HG03354 (cell line): ENCODE measurements at regions not wholly inside any gene's neighbourhood (a gene's known extent, or its start where the extent isn't known, plus 50 kb on each side); places are given as distances from the start of the nearest gene placed in this dataset.

Source experiments
- ATAC-seq: cut with Tn5 transposase; IDR thresholded peaks from one replicate; pipeline ENCODE4 v1.9.1; 2021; ENCODE audit warnings: mild to moderate bottlenecking; ENCODE audit not compliant: unreplicated experiment, poor library complexity, severe bottlenecking

DNA sequence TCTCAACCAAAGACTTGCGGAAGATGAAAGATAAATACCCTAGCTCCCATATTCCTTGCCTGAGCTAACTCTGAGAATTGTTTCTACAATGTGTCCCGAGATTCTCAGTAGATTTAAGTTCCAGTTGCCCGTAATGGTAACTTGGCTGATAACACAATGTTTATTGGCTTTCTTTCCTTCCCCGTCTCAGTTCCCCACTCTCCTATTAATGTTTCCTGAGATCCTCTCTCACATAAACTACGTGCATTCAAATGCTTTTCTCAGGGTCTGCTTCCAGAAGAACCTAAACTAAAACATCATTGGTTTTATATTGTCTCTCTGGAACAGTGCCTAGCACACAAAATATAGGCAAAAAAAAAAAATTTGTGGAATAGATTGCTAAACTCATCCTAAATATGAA is 794.2 kb upstream of the ADGRL2 start:
- ATAC-seq: no peak

DNA sequence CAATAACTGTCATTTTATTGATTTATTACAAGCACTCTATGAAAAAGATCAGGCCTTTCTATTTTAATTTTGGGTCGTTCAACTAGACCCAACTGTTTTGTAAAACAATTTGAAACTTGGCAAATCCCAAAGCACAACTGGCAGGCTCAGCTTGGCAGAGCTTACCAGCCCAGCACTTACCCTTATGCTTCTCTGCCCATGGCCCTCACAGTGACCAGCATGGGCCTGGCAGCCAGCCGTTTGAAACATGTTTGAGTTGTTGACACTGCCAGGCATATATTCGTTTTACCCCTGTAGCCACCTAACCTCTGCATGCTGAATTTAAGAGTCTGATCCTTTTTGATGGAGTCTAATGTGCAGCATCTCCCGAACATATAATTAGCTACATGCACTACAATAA is 796.7 kb upstream of the ADGRL2 start:
- ATAC-seq: no peak

DNA sequence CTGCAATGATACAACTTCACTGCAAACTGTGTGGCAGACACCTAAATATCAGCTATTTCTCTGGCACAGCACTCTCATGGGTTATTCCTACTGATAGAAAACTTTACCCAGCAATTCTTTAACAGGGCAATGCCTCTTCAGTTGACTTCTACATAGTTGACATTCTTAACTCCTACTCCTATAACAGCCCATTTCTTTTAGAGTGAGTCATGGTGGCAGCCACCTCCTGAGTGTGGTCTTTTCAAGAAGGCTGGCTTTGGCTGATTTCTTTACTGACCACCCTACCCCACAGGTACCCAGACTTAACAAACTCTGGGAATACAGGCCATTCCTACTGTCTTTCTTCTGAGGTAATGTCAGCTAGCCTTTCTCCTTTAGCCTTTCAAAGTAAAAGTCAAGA is 805.8 kb upstream of the ADGRL2 start:
- ATAC-seq: no peak

DNA sequence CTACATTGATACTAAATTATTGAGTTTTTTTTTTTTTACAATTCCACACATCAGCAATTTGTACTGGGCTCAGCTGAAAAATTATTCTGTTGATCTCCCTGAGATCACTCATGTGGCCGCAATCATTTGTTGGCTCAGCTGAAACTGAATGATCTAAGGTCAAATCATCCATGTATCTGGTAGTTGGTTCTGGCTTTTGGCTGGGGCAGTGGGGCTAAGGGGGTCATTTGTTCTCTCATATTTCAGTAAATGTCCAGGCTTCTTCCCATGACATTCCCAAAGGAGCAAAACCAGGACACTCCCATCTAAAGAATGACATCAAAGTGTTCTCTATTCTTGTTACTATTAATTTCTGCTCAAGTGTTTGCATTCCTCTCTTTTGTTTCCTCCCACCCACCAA is 806.7 kb upstream of the ADGRL2 start:
- no peak for ATAC-seq

DNA sequence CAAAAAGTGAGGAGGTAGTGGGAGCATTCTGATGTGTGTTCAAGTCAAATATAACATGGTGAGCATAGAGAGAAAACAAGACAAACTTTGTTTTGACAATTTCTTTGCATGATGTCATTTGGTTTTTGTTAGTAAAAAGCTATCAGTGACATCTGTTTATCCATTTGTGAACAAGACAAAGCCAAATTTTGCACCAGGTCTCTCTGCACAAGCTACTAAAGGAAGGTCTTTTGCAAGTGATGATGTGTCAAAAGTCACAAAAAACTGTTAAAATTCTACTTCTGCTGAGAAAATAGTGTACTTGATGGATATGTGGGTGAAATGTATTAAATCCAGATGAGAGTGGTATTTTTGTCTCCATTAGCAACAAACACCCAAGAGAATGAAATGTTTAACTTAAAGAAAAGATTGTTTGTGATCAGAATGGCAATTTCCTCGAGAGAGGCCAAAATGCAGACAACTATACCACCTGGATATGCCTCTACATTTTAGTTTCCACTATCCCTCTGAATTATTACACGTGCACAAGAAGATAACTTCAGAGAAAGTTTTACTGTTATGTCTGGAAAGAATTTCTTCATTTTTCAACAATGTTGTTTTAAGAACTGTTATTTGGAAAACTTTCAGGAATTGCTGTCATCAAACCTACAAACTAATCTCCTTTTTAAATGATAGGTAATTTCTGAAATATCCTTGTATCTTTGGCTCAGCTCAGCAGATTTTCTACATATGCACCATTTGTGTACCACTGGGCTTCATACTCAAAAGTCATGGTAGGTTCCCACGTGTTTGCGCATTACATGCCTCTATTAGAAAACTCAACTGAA is 807.4 kb upstream of the ADGRL2 start:
- ATAC-seq: no peak

DNA sequence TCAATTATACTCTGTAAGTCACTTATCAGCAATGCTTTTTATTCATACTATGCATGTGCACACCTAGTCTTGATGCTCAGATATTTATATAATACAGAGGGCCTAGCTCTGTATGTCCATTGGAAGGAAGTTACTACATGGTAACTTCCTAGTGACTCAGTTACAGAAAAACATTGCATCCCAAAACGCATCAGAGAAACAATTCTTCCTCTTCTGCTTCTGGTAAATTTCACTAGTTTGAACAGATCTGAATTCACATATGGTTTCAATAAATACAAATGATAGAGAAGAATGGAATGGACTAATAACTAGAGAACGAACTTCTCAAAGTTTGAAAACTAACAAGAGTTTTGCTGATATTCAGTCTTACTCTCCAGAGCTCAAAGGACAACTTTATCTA is 811.3 kb upstream of the ADGRL2 start:
- ATAC-seq: no peak

DNA sequence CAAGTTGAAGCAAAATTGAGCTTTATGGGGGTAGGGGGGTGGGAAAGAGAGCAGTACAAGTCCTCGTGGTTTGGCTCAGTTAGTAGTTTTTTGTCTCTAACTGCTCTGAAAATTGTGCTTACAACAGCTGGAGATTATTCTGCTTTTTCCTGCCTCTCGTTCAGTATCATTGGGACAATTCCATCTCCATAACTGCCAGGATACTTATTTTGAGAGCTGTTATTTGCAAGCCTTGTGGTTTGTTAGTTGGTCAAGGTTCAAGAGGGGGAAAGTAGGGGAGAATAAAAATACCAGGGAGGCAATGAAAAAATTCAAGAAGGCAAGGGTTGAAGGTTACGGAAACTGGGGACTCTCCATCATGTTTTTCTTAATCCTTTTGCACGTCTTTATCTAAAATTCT is 811.8 kb upstream of the ADGRL2 start:
- ATAC-seq: no peak

DNA sequence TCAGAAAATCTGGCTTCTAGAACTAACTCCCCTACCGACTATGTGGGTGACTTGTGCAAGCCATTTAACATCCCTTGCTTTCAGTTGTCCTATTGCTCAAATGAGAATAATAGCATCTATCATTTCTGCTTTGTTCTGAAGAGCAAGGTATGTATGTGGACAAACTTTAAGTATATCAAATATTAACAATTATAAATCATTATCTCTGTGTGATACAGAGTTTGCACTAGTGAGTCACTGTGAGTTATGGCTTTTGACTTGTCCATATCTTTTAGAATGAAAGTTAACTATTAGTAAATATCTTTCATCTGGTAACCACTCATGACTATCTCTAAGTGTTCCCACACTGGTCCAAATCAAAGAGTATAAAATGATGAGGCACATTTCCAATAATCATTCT is 812.9 kb upstream of the ADGRL2 start:
- ATAC-seq: no peak

DNA sequence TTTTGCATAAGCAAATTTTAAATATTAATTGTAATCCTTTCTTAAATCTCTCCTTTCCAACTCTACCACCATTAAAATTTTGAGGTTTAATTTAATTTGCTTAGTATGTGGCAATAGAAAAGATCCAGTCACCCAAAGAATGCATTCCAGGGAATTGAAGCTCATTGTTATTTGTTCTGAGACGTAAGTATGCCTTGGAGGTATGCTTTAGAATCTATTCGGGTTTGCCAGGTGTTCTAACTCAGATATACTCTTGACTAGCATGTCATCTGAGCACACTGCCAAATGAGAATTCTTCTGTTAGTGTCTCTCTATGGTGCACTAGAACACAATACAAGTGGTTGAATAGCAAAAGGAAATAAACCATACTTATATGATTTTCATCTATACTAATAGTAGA is 813.6 kb upstream of the ADGRL2 start:
- ATAC-seq: no peak

DNA sequence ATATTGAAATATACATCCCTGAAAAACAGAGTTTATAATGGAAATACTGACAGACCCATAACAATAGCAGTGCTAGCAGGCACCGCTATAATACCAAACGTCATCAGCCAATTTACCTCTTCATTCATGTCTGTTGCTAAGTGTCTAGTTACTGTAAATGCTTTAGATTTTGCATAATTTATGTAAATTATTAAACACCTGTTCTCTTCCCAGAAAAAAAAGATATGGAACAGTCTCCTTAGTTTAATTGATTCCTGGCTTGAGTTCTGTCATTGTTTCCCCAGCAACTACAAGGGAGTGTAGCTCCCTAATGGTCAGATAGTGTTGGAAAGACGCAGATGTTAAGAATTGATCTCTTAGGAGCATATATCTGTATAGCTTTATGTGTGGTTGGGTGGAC is 817.9 kb upstream of the ADGRL2 start:
- no peak for ATAC-seq

DNA sequence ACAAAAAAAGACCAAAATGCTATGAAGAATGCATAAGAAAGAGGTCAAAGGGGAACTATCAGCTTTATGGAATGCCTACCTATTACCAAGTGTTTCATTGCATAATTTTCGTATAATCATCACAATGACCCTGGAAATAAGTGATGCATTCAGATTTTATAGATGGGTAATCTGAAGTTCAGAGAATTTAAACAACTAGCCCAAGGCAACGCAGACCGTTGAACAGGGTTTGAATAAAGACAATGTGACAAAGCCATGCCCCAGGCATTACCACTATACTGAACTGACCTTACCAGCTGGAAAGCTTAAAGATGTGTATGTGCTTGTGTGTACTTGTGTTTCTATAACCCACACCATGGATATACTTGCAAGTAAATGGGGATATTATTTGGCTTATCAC is 827.6 kb upstream of the ADGRL2 start:
- ATAC-seq: no peak

DNA sequence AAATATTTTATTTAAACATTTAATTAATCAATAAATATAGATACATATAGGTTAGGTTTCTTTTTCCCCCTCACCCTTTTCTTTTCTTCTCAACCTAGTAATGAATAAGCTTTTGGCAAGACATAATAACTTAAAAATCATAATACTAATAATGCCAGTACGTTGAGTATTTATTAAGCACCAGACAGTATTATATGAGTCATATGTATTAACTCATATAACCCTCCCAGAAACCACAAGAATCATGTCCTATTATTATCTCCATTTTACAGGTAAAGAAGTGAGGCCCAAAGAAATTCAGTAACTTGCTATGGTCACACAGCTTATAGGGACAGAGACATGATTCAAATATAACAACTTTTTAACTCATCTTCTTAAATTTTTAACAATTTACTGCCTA is 834.5 kb upstream of the ADGRL2 start:
- no peak for ATAC-seq

DNA sequence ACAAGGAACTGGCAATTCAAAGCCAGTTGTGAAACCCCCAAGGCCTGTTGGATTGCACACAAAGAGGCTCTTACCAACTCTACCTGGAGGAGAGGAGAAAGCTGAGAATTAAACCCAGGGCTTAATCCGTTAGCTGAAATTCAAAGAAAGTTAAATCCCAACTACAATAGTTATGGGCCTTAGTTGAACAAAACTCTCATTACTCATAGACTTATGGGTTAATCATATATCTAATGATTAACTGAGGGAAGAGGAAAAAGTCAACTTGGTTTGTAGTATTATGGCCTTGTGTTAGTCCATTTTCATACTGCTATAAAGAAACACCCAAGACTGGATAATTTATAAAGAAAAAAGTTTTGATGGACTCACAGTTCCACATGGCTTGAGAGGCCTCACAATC is 838.2 kb upstream of the ADGRL2 start:
- ATAC-seq: no peak

DNA sequence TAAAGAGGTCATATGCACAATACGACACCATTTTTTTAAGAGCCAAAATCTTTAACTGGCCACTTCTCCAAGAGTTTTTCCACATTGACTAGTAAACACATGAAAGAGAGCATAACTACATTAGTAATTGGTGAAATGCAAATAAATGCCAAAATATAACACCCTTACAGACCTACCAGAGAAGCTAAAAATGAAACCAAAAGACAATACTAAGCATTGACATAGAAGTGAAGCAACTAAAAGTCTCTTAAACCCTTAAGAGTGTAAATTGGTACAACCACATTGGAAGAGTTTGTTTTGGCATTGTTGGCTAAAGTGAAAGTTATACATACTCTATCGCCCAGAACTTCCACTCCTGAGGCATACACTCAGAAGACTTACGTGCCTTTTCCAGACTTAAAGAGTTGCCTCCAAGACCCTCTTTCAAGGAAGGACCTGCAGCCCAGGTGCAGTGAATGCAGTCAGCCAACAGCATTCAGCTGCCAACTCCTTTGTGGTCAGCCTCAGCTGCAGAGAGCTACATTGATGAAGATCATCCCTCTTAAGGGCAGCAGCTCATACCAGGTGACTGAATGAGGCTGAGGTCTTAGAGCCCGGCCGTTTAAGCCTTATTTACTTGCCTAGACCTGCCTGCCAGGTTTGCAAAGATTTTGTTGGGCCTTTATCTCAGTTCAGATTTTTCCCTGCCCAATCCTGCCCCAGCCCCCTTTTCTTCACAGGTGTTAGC is 839.1 kb upstream of the ADGRL2 start:
- no peak for ATAC-seq

DNA sequence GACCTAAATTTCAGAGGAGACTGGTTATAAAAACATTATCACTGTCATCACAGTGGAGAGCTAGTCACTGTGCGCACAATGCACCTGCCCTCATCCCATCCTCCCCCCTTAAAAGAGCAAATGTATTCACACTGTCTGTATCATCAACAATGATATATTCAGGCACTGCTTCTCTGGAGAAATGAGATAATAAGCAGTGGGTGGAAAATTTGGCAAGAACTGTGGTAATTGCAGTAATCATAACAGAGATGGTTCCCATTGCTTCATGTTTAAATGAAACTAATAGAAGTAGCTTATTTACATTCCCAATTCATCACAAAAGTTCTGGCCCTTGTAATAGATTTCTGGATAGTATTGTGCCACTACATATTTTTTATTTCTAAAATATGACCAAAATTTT is 867.4 kb upstream of the ADGRL2 start:
- no peak for ATAC-seq

DNA sequence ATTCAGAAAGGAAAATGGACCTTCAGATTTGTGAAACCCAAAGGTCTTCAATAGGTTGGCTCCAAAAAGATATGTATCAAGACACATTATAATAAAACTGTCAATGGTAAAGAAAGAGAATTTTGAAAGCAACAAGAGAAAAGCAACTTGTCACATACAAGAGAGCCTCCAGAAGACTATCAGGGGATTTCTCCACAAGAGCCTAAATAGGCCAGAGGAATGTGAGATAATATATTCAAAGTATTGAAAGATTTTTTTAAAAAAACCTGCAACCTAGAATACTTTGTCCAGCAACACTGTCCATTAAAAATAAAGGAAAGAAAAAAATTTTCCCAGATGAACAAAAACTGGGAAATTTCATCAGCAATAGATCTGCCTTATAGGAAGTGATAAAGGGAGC is 869.6 kb upstream of the ADGRL2 start:
- ATAC-seq: no peak

DNA sequence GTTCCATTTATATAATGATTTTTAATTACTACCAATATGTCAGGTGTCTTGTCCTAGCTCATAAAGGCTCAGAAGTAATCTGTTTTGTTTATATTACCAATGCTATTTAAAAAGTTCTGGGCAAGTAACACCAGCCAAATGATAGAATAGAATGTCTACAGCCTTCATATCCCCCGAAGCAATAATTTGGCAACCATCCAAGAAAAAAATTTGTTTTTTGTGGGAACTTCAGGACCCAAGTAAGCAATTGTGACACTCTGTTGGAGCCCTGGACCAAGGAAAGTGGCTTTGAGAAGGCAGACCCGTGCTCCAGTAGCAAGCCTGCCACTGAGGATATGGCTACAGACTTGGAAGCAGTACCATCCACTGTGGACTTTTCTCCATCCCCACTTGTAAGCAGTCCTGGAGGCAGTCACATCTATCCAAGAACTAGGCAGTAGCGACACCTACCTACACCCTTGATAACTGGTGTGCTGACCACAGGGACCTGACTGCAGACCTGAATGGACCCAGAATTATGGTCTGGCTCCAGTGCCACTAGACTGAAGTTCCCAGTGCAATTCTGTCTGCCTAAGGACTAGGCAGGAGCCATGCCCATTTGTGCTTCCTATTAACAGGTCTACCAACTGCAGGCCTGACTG is 870.7 kb upstream of the ADGRL2 start:
- no peak for ATAC-seq

DNA sequence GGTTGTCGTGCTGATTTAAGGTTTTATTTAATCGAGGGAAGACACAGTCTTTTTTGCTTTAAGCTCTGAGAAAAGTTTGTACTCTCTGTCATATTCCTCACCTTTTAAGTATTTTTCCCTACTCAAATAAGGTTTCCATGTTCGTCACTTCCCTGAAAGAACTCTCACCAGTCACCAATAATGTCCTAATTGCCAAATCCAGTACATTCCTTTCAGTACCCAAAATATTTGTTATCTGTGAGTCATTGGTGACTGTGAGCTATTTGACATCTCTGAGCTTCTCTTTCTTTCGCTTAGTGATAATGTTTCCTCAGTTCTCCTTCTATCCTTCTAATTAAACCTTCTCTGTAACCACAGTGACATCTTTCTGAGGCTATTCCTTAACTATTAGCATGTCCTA is 874.2 kb upstream of the ADGRL2 start:
- no peak for ATAC-seq

DNA sequence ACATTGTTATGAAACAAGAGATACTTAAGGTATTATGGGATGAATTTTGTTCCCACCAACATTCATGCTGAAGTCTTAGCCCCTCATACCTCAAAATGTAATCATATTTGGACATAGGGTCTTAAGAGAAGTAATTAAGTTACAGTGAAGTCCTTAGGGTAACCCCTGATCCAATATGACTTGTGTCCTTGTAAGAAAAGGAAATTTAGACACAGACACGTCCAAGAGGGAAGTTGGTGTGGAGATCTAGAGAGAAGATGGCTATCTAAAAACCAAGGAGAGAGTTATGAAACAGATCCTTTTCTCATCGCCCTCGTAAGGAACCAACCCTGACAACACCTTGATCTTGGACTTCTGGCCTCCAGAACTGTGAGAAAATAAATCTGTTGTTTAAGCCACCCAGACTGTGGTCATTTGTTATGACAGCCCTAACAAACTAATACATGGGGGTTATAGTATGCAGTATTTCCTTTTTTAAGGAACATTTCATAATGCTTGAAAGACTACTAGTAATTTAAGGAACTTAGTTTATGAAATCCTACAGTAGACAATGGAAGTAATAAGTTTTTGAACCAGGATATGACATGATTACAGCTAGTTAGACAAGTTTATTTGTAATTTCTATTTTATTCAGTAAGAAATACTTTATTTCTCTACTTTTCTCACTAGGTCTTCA is 875.5 kb upstream of the ADGRL2 start:
- no peak for ATAC-seq

DNA sequence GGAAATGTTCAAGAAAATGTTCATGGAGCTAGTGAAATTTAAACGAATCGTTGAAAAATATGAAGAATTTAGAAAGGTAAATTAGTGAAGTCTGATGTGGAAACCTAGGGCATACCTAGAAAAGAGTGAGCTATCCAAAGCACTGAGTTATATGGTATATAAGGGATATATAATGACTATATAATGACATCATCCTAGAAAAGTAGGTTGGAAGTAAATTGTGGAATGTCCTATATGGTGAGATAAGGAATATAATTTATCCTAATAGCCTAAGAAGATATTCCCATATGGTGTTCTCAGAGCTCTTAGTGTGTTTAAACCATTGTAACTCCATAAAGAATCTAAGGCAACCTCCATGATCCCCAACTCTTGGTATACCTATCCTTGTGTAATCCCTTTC is 876.4 kb upstream of the ADGRL2 start:
- ATAC-seq: no peak
